Nucleus accumbens (tissue), 56 donors: ENCODE measurements at regions not wholly inside any gene's neighbourhood (a gene's known extent, or its start where the extent isn't known, plus 50 kb on each side); places are given as distances from the start of the nearest gene placed in this dataset.
A peak's percentile ranks its signal among the peaks of the same experiment; 100 is the strongest.

Experiments
- DNase-seq, 56 donors: peaks; one replicate each; lab custom pipeline; 2025; lab: John Stamatoyannopoulos, UW

- no peak for DNase-seq
Measured at GRCh38 chr4:3655485-3655884, 110.7 kb upstream of the ADRA2C start.

- DNase-seq: no peak
Measured at GRCh38 chr4:3654036-3654807, 112.0 kb upstream of the ADRA2C start.

- DNase-seq: no peak
Measured at GRCh38 chr4:3652586-3652985, 113.6 kb upstream of the ADRA2C start.

GRCh38 chr4:3651267-3651845, 114.8 kb upstream of the ADRA2C start:
- DNase-seq: no peak

GRCh38 chr4:3649491-3649890, 116.7 kb upstream of the ADRA2C start:
- DNase-seq: peak in 21 of 56 donors; percentile 11 to 63 (median 38)

GRCh38 chr4:3648731-3649130, 116.5 kb upstream of the LRPAP1 start:
- DNase-seq: no peak

- no peak for DNase-seq
Measured at GRCh38 chr4:3648195-3648594, 116.0 kb upstream of the LRPAP1 start.

- no peak for DNase-seq
Measured at GRCh38 chr4:3647421-3647820, 115.2 kb upstream of the LRPAP1 start.

- DNase-seq: no peak
Measured at GRCh38 chr4:3645711-3646679, 113.8 kb upstream of the LRPAP1 start.

GRCh38 chr4:3644849-3645627, 112.8 kb upstream of the LRPAP1 start:
- peak in 2 of 56 donors; percentile 25 to 48 for DNase-seq

- no peak for DNase-seq
Measured at GRCh38 chr4:3643518-3644433, 111.6 kb upstream of the LRPAP1 start.

GRCh38 chr4:3642806-3643517, 110.7 kb upstream of the LRPAP1 start:
- no peak for DNase-seq

- DNase-seq: no peak
Measured at GRCh38 chr4:3642056-3642630, 109.9 kb upstream of the LRPAP1 start.

GRCh38 chr4:3641501-3641900, 109.3 kb upstream of the LRPAP1 start:
- no peak for DNase-seq

GRCh38 chr4:3640587-3640962, 108.4 kb upstream of the LRPAP1 start:
- no peak for DNase-seq

GRCh38 chr4:3639613-3640586, 107.7 kb upstream of the LRPAP1 start:
- no peak for DNase-seq
